HG02870 (cell line): ENCODE measurements at regions not wholly inside any gene's neighbourhood (a gene's known extent, or its start where the extent isn't known, plus 50 kb on each side); places are given as distances from the start of the nearest gene placed in this dataset.

Experiments used
- ATAC-seq: cut with Tn5 transposase; IDR thresholded peaks from one replicate; pipeline ENCODE4 v1.9.1; 2021; ENCODE audit warnings: mild to moderate bottlenecking, moderate library complexity; ENCODE audit not compliant: unreplicated experiment

DNA sequence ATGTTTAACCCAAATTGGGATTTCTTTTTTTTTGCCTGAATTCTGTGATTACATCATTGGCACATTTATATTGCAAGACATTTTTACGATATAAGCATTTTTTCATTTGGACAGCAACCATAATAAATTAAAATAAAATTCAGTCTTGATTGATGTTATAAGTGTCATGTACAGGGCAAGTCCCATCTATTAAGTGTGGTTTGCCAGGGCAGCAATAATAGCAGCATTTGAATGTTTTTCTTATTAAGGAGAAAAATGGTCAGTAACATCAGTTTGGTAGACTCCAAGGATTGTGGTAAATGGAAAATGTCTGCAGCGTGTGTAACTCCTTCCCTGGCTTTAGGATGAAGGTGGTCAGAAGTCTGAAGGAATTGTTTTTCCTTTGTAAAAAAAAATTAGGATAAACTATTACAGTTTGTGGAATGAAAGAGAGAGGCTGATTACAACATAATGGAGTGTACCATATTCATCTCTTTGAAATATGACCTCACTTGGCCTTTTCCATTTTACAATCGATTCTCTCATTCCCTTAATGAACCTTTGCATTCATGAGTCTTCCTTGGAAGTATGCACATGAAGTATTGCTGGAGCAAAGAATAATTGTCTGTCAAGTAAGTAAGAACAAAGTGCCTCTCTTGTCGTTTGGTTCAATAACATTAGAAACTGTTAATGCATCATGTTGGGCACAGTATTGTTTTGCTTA lies 405.4 kb upstream of the THRB start:
- no peak for ATAC-seq

DNA sequence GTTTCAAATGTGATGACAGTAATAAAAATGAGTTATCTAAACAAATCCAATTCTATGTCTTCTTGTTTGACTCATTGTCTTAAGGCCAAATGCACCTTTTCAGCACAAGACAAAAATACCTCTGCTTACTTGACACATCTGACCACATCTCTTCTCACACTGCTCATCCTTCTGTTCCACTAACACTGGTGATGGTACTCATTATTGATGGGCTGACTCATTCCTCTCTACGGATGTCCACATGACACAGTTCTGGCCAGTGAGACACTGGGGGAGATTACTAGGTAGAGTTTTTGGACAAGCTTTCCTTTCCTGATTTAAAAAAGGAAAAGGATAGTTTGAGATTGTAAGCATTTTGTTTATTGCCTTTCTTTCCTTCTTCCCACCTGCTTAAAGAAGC lies 410.6 kb upstream of the THRB start:
- ATAC-seq: no peak

DNA sequence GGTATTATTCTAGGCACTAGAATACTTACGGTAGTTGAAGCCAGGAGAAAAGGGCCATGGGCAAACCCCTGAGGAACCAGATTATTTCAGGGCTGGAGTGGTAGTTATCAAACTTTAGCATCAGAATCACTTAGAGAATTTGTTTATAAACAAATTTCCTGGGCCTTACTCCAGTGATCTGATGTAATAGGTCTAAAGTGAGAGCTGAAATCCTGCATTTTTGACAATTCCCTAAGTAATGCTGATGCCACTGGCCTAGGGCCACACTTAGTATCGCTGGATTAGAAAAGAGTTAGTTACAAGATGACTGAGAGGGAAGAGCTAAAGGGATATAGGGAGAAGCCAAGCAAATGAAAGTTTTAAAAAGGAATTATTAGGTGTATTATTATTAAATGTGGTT lies 412.5 kb upstream of the THRB start:
- no peak for ATAC-seq

DNA sequence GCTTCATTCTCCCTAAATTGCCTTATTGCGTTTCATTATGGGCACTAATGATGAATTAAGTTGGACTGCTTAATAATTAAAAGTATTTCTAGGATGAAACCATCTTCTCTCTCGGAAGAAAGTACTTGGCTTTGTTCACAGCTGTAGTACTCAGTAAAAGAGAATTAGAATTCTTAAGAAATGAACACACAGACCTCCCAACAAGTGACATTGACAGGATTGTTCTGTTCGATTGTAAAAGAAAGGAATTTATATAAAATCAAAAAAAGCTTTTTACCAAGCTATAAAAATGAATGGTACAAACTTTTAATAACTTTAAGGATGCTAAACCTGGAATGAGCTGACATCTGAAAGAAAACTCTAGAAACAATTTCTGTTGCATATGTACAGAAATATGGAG lies 416.4 kb upstream of the THRB start:
- ATAC-seq: no peak

DNA sequence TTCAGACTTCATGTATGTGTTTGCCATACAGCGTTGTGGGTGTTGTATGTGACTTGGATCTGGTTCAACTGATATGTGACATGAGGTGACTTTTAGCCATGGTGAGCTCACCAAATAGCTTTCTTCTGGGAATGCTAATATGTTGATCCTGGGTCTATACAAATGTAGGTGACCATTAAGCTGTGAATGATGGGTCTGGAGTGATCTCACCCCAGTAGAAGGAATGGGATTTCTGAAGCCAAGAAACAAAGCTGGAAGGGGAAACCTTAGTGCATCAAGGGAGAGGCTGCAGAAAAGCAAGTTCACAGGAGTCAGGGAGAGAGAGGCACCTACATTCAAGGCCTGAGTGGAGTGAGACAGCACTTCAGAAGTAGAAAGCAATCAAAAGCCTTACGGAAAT lies 421.0 kb upstream of the THRB start:
- no peak for ATAC-seq

DNA sequence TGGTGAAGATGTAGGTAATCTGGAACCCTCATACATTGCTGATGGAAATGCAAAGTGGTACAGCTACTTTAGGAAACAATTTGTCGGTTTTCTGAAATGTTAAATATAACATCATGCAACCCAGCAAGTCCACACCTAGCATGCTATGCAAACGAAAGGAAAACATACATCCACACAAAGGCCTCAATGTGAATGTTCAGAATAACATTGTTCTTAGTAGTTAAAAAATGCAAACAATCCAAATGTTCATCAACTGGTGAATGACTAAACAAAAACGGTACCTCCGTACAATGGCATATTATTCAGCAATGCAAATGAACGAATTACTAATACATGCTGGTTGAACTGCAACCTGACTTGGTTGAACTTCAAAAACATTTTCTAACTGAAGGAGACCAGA lies 423.3 kb upstream of the THRB start:
- ATAC-seq: no peak

DNA sequence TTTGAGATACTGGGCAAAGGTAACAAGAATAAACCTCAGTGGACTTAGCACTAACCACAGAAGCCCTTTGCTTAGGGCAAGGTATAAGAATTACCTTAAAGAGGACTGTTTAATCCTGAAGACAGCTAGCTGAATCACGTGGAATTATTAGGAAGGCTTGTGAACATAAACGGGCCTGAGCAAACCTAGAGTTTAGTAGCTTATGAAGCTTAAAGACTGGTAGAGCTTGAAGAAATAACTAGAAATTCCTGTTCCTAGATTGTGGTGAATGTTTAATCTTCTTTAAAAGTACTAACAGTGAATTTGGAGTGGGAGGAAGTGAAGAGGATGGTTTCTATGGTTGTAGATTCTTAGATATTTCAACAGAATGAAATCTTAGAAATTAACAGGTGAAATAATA lies 428.9 kb upstream of the THRB start:
- no peak for ATAC-seq

DNA sequence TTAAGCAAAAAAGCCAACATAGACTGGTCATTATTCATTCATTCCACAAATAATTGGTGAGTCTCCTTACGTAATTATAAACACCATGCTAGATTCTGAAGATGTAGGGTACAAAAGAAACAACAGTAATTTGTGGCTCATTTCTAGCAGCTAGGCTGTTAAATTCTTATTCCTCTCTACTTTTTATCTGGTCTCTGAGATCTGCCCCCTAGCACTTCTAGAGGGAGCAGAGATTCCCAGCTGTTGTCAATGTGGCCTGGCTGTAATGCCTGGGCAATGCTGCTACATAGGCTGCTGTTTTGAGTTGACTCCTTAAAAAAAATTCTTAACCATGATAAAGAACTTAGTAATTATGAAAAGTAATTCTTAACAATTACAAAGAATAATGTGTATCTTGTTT lies 434.9 kb upstream of the THRB start:
- ATAC-seq: no peak

DNA sequence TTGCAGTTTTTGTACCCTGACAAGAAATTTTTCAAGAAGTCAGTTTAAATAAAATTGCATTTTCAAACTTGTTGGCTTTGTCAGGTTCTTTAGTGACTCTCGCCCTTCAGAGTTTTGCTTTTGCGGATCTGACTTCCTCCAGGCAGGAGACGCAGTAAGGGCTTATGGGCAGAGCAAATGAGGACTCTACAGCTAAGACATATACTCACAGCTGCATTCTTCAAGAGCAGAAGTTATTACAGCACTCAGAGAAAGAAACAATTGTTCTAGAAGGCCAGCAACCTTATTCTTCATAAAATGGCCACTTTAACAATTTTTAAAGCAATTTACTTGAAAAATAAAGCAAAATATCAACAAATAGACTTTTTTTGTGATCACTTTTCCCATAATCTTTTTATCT lies 438.8 kb upstream of the THRB start:
- no peak for ATAC-seq

DNA sequence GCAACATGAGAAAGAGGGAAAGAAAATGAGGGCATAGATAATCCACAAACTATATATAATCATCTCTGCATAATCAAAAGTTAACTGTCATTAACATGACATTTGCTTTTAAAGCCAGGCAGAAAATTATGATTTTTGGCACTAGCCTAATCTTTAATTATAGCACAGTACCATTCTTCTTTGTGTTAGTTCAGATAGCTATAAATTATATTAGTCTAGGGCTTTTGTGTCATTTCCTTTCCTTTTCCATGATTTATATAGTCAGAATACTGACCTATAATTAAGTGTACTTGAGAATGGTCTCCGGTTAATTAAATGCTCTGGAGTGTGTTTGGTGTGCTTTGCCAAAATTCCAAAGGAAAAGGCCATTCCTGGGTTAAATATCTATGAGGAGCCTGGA lies 441.9 kb upstream of the THRB start:
- ATAC-seq: no peak

DNA sequence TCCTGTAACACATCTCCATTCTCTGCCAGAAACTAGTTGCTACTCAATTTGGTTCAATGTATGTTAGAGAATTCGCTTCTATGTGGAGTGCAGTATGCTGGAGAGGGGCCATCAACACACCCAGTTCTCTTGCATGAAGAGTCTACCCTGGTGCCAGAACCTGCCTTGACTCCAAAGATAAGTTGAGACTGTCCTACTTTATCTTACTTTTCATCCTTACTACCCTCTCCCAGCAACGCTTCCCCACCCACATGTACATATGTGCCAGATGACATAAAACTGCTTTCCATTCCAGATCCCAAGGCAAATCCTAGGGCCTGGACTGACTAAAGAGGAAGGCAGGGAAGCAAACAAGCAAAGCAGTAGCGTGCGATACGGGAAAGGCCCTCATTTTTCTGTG lies 442.6 kb upstream of the THRB start:
- no peak for ATAC-seq

DNA sequence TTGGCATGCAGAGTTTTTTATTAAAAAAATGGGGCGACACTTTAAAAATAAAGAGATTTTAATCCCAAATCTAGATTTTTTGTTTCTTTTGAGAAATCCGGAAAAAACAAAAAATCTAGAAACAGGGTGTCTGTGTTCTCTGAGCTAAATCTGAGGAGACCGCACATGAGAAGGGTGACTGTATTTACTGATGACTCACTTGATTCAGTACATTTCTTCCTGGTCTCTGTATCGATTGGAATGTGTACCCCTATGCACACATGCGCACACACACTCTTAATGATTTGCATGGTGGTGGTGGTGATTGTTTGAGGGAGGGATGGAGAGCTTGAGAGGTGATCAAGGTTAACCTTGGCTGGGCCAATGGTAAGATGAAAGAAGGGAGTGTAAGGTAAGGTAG lies 443.1 kb upstream of the THRB start:
- ATAC-seq: no peak

DNA sequence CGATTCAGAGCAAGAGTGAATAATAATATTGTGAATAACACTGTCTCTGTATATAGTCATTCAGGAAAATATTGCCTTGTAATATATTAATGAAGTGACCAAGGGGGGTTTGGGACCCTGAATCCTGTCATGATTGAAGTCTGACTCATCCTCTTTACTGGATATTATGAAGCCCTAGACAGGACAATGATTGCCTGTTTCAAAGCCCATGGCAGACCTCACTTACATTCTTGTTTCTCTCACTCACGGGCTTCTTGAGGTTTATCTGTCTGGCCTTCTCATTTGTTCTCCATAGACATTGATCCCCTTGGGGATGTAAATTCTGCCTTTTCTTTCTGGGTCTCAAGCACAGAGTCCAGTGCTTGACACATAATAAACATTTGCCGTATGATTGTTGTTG lies 449.3 kb upstream of the THRB start:
- ATAC-seq: no peak

DNA sequence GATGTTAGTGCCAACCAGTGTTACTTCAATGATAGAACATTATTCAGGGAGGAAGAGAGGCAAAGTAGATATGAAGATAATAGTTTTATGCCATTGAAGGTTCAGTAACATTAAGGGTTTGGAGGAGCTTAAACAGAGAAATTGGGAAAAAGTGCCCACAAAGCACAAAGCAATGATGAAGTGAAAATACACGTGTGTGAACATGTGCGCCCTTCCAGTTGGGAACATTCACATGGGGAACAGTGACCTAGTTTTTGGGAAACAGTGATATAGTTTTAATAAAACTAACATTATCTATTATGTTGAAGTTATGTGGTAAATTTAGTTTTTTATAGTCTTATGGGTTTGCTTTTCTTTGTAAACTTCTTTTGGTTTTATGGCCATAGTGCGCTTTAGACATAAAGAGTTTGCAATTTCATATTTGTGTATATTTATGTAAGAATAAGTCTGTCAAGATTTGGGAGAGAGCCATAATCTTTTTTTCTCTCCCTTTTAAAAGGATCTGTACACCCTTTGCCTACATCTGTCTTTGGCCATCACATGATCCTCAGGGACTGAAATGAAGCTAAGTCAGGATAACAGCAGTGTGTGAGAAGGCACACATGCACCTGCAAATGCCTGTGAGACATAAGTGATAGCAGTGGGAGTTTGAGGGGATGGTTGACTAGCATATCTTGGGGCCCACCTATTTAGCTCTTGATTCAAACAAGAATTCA lies 450.3 kb upstream of the THRB start:
- no peak for ATAC-seq

DNA sequence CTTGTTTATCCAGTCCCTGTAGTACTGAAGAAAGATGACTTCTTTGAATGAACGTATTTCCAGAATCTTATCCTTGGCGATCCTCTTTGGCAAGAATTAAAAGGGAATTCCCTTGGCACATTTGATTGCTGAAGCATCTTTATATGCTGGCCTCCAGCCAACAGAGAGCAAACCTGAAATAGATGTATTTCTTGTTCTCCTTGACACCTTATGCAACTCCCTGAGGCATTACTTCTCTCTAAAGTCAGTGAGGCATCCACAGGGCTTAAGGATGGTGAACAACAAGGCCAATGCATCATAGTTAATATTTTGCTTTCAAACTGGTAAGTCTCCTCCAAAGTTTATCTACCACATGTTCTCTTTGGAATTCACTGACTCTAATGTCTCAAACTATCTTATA lies 450.9 kb upstream of the THRB start:
- no peak for ATAC-seq

DNA sequence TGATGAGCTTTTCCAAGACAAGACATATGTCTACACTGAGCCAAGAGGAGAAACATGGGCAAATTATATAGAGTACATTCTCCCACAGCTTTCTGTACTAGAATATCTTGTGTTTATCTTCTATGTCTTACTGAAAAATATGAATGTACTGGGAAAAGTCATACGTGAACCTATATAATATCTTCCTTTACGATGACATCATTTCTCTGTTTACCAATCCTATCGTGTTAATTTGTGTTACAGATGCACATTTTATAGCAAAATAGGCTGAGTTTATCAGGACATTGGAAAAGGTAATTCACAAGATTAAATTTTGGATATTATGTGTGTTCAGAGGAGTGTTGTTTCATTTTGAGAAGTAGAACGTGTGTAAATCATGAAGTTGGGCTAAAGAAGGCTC lies 452.5 kb upstream of the THRB start:
- ATAC-seq: no peak

DNA sequence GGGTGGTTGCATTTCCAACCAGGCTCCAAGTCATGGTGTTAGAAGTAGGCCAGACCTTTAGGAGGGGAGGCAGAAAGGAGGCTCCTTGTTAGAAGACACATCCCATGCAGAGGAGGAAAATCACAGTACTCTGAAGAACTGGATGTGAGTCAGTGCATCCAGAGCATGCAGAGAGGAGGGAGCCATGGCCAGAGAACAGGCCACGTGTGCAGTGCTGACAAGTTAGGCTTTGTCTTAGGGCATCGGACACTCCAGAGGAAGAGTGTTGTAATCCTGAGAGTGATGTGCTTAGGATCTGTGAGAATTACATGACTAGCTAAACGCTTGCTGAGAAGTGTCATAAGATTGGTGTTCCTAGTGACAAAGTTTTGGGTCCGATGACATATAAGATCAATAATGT lies 456.5 kb upstream of the THRB start:
- ATAC-seq: no peak

DNA sequence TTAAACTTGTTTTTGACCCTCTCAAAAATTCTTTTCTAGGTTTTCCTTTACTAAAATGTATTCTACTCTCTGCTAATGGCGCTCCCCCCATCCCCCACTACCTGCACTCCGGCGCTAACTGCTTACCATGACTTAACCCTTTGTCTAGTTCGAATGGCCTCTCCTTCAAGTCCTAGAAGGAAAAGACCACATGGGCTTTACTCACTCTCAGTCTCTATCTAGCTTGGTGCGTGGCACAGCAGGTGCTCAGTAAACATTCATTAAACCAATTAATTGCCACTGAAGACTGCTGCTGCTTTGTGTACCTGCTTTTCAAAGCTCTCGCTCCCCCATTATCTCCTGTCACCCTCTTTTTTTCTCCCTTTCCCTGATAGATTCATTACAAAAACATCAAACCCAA lies 457.7 kb upstream of the THRB start:
- no peak for ATAC-seq

DNA sequence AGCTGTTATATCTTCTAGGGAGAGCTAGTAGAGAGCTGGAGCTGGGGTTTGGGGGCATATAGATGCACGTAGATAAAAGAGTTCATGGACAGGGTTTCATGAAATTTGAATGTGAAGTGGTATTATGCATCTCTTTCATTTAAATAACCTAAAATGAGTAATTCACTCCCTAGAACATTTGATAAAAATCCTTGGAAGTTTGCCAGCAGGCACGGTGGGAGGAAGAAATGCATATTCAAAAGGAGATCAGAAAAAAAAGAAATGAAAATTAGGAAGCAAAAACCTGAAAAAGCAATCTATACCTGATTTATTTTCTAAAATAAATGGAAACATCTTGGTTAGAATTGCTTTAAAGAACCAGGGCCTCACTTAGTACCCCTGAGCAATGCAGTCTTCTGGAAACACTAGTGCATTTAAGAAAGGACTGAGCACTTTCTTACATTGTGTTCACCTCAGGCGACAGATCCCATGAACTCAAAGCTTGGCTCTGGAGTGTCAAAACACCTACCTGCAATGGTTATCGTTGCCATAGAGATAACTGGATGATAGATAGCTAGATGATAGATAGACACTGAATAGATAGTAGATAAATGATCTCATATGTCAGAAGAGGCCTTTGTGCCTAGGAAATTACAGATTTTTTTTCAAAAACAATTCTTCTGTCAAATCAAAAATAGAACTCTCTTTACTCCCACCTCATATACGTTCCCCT lies 458.6 kb upstream of the THRB start:
- ATAC-seq: no peak

DNA sequence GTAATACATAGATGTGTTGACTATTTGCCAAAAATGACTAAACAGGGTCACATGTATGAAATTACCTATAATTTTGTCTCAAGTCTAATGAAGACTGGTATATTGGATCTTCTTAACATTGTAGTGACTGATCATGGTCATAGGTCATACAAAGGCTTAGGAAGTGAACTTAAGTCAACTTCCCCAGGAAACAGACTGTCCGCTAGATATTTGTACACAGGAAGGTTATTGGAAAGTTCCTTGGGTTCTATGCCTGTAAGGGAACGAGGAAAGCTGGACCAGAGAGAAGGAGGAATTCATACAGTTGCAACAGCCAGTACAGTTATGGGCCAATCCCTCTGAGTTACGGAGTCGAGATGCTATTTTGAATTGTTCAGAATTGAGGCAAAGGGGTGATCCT lies 462.0 kb upstream of the THRB start:
- no peak for ATAC-seq

DNA sequence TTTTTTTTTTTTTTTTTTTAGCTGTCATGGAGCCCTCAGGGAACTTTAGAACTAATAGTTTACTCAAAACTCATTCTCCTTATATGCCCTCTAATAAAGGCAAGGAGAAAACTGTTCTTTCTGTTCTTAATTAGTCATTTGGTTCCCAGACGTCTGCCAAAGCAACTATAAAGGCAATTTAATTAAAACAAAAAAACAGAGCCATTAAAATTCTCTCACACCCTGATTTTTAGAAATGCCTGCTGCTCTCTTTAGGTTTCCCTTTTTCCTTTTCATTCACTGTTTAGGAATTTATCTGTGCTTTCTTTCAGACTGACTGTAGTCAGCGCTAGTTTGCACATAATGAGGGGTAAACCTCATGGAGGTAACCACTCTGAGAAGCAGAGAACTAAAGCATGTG lies 463.6 kb upstream of the THRB start:
- ATAC-seq: no peak

DNA sequence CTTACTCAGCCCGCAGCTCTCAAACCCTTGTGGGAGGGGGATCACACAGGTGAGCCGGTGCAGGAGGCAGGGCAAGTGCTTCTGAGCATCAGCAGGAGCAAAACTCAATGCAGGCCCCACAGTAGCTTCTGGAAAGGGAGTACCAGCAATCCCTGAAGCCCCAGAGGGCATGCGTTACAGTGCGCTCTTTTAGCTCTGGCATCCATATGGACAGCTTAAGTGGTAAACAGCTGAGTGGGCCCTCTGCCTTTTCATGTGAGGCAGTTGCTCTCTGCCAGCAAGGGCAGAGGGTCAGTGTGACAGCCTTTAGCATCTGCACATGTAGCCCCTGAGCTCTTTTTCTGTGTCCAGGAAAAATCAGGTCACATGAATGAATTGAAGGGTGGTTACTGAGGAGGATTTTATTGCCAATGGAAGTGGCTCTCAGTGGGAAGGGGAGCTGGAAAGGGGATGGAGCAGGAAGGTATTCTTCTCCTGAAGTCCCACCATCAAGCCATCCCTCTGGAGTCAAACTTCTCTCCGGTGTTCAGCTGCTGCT lies 464.3 kb upstream of the THRB start:
- no peak for ATAC-seq
